GM19035 (cell line): ENCODE measurements at regions not wholly inside any gene's neighbourhood (a gene's known extent, or its start where the extent isn't known, plus 50 kb on each side); places are given as distances from the start of the nearest gene placed in this dataset.

Experiments used
- ATAC-seq: cut with Tn5 transposase; IDR thresholded peaks from one replicate; pipeline ENCODE4 v1.9.1; 2021; ENCODE audit not compliant: unreplicated experiment

GRCh38 chr14:31965071-31965734 is 111.9 kb upstream of the ARHGAP5 start:
- ATAC-seq: no peak

DNA sequence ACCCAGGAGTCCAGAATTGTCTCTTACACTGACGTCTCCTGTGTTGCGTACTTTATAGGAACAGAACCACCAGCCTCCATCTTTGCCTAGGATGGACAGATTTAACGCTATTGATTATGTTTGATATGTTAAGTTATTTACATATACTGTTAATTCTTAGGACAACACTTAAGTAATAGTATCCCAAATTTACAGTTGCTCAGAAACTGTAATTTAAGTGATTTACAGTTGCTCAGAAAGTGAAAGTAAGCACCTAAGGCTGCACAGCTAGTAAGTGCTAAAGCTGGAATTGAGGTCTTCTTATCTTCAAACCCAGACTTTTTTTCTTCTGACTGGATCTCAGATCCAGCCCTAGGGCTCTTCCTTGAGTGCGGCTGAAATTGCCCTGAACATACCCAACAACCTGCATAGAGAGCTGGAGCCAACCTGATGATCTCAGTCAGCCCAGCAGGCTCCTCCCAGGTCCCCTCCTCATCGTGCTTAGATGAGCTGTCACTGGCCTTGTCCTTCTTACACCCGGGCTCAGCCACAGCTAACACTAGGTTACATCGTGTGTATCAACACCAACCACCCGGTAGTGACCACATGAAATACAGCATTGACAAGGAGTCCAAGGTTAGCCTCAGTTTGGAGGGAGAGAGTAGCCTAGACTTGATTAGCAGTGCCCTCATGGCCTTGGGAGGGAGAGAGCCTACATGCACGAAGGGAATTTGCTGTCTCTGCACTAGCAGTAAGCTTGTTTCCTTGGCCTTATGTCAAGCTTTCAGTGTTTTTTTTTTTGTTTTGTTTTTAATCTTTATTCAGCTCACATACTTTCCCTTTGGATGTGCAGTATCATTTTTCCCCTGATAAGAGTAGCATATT is 111.1 kb upstream of the ARHGAP5 start:
- no peak for ATAC-seq

DNA sequence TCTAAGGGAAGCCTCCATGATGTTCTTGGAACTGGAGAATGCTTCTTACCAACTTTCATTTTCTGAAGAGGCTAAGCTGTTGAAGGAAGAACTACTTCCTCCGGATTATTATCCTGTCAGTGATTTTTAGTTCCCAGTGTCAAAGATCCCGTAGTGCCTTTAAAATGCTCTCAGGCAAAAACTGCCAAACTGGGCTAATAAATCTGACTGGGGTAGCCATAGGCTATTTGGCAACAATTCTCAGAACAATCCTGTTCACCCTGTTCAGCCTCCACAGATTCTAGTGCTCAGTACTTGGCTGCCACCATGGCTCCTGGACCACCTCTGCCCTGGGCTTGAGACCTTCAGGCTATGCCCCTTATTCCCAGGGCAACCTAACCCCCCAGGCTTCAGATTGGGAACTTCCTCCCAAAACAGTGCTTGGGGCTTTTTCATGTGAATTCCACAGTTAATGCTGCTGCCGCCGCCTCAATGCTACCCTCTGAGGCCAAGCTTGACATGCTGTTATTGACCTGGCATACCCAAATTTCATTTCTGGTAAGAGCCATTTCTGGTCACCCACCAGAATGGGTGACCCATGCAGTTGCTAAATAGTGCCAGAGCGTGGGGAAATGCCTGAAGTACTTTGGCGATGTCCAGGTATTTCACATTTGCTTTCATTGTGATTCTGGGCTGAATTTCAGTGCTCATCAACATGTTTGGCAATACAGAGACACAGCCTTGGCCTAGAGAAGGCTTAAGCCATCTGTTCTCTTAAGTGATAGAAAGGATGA is 110.0 kb upstream of the ARHGAP5 start:
- no peak for ATAC-seq

GRCh38 chr14:31967669-31967975 is 109.5 kb upstream of the ARHGAP5 start:
- ATAC-seq: no peak

DNA sequence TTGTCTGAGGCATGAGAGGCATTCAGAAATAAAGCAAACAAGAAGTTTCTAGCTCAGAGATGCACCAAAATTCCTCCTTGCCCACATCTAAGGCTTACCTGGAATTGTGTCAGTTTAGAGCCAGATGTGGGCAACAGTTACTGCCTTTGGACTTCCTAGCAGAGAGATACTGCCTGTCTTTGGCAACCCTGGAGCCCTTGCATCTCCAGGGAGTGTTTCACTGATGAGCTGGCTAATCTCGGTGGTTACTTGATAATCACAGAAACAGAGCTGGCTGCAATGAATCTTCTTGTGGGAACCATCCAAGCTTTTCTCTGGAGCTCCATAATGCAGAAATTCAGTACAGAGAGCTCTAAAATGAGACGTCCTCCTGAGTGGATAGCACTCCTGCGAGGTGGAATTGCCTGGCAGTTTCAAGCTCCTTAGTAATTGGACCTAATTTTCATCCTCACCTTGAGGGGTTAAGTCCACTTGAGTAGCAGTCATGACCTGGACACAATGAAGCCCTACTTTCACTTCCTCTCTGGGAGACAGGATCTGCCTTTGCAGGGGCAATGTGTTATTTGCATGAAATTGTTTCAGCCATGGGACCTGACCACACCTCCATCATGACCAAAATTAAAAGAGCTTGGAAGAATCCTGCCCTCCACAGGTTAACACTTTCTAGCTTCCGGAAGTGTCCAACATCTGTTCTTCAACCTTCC is 108.8 kb upstream of the ARHGAP5 start:
- ATAC-seq: no peak

DNA sequence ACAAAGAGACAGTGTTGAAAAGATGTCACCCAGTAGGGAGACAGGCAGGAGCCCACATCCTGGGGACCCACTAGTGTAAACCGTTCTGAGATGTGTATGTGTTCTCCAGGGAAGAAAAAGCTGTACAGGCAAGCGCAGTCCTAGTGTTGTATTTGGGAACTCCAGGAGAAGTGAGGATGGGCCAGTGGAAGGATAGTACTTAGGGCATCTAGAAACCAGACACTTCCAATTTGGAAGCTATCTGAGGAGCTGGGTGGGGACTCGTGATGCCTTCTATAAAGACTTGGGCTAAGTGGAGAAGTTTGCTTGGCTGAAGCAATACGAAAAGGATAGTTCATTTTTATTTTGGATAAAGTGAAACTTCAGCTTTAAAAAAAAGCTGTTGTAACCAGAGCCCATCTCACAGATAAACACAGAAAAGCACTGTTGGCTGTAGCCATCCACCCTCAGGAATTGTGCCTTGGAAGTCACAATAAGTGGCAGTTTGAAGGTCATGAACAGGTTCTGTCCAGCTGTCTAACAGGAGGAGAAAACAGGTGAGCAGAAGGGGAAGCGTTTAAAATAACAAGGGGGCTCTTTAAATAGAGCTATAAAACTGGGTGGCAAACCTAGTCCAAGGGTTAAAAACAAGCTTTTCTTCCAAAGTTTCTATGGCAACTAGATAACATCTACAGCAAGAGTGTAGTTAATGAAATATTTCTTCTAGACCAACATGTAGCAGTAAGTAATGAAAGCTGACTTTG is 108.0 kb upstream of the ARHGAP5 start:
- ATAC-seq: no peak

GRCh38 chr14:31969699-31970240 is 107.3 kb upstream of the ARHGAP5 start:
- no peak for ATAC-seq

DNA sequence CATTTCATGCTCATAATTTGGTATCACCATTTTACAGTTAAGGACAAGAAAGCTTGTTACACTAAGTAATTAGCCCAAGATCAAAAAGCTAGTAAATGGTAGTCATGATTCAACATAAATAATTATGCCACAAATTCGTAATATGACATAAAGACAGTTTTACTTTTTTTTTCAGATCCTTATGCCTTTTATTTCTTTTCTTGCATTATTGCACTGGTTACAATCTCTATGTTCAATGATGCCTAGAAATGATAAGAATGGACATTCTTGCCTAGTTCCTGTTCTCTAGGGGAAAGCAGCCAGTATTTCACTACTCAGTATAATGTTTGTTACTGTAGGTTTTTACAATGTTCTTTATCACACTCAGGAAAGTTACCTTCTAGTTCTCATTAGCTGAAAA is 106.4 kb upstream of the ARHGAP5 start:
- no peak for ATAC-seq

DNA sequence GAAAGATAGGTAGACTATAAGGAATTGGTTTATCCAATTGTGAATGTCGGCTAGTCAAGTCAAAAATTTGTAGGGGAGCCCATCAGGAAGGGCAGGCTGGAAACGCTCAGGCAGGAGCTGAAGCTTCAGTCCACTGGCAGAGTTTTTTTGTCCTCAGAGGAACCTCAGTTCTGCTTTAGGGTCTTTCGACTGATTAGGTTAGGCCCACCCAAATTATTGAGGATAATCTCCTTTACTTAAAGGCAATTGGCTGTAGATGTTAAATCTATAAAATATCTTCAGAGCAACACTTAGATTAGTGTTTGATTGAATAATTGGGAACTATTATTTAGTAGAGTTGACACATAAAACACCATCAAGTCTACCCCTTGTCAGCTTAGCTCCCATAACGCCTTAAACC is 105.5 kb upstream of the ARHGAP5 start:
- ATAC-seq: no peak

- ATAC-seq: no peak
These were observed 100.0 kb upstream of the ARHGAP5 start for GRCh38 chr14:31977001-31977556.

GRCh38 chr14:31978423-31978822 is 98.7 kb upstream of the ARHGAP5 start:
- ATAC-seq: no peak

DNA sequence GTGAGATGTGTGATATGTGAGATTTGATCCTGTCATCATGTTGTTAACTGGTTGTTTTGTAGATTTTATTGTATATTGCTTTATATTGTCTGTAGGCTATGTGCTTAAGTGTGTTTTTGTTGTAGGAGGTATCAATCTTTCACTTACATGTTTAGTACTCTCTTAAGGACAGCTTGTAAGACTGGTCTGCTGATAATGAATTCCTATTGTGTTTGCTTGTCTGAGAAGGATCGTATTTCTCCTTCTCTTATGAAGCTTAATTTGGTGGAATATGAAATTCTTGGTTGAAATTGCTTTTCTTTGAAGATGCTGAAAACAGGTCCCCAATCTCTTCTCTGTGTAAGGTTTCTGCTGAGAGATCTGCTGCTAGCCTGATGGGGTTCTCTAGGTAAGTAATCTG is 94.5 kb upstream of the ARHGAP5 start:
- no peak for ATAC-seq

DNA sequence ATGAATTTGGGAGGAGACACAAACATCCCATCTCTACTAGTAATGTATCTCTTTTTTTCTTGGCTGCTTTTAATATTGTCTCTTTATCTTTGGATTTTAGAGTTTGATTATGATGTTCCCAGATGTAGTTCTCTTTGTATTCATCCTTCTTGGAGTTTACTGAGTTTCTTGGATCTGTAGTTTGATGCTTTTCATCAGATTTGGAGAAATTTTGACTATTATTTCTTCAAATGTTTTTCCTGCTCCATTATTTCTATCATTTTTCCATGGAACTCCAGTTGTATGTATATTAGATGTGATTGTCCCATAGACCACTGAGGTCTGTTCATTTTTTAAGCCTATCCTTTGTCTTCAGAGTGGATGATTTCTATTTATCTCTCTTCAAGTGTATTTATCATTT is 90.7 kb upstream of the ARHGAP5 start:
- ATAC-seq: no peak

- no peak for ATAC-seq
These were observed 89.4 kb upstream of the ARHGAP5 start for GRCh38 chr14:31987721-31988120.

DNA sequence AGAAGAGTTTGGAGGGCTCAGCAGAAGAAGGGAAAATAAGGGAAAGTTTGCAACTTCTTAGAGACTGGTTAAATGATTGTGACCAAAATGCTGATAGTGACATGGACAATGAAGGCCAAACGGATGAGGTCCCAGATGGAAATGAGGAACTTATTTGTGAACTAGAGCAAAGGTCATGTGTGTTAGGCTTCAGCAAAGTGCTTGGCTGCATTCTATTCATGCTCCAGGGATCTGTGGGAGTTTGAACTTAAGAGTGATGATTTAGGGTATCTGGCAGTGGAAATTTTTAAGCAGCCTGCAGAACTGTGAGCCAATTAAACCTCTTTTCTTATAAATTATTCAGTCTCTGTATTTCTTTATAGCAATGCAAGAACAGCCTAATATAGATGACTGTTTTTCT is 88.9 kb upstream of the ARHGAP5 start:
- no peak for ATAC-seq

- ATAC-seq: no peak
These were observed 86.8 kb upstream of the ARHGAP5 start for GRCh38 chr14:31990183-31990857.

GRCh38 chr14:31990926-31991572 is 86.1 kb upstream of the ARHGAP5 start:
- no peak for ATAC-seq

GRCh38 chr14:31992011-31992447 is 85.1 kb upstream of the ARHGAP5 start:
- no peak for ATAC-seq

DNA sequence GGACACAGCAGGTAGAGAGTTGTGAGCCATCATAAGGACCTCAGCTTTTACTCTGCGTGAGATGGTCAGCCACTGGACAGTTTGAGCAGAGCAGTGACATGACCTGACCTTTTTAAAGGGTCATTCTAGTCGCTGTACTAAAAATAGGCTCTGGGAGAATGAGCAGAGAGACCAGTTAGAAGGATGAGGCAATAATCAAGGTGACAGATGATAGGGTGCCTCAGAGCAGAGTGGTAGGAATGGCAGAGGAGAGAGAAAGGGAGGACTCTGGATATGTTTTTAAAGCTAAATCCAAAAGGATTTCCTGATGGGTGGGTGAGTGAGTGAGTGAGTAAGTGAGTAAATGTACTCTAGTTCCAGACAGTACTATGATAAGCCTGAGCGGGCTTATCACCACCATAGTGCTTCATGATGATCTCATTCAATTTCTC is 83.6 kb upstream of the ARHGAP5 start:
- no peak for ATAC-seq
